ENCODE measurements at regions not wholly inside any gene's neighbourhood (a gene's known extent, or its start where the extent isn't known, plus 50 kb on each side); places are given as distances from the start of the nearest gene placed in this dataset.
"Not testable (repeated sequence)": the region's sequence is repeated elsewhere in the genome, so short reads cannot be mapped to it uniquely, and the experiment has no call there.

GRCh38 chr14:25826105-25826504 is 771.7 kb downstream of the NOVA1 start:
- DNase-seq: no peak
- Mint-ChIP-seq H3K36me3 (ENCODE audit: low read depth) (no peaks in the 10 kb centered on the region), H3K27ac (no peak overlapping the region), H3K4me3 (no peak overlapping the region), H3K4me1 (ENCODE audit: low read depth) (no peaks in the 10 kb centered on the region), H3K27me3 (no peaks in the 10 kb centered on the region), H3K9me3 (peaks cover 6% of the 10 kb centered on the region)
- intact Hi-C loops (cut with micrococcal nuclease): no loop called here
- ChIA-PET POLR2A (no interaction called here), CTCF (no interaction called here)
- TF ChIP-seq CTCF (IDR thresholded peaks at IDR 0.05): no peak
- no peak for ATAC-seq

GRCh38 chr14:25820368-25820767 is 770.4 kb upstream of the STXBP6 start:
- Mint-ChIP-seq H3K4me3 (no peak overlapping the region), H3K27ac (no peak overlapping the region), H3K4me1 (ENCODE audit: low read depth) (no peaks in the 10 kb centered on the region), H3K36me3 (ENCODE audit: low read depth) (no peaks in the 10 kb centered on the region), H3K27me3 (no peaks in the 10 kb centered on the region), H3K9me3 (peaks cover 3% of the 10 kb centered on the region)
- intact Hi-C loops (cut with micrococcal nuclease): no loop called here
- ChIA-PET POLR2A (no interaction called here), CTCF (no interaction called here)
- TF ChIP-seq CTCF (IDR thresholded peaks at IDR 0.05): no peak
- no peak for DNase-seq
- no peak for ATAC-seq

- H3K36me3 Mint-ChIP-seq (ENCODE audit: low read depth); CTCF ChIA-PET; H3K4me3 Mint-ChIP-seq; H3K4me1 Mint-ChIP-seq (ENCODE audit: low read depth); DNase-seq; H3K9me3 Mint-ChIP-seq; POLR2A ChIA-PET; H3K27ac Mint-ChIP-seq; intact Hi-C loops (cut with micrococcal nuclease); H3K27me3 Mint-ChIP-seq; ATAC-seq: not testable (repeated sequence)
These were observed 764.7 kb upstream of the STXBP6 start for GRCh38 chr14:25814622-25815021.

- no peaks in the 10 kb centered on the region for H3K27me3 Mint-ChIP-seq
- no peak overlapping the region for H3K27ac Mint-ChIP-seq
- ChIA-PET CTCF (no interaction called here), POLR2A (no interaction called here)
- intact Hi-C loops (cut with micrococcal nuclease): no loop called here
- H3K4me3 Mint-ChIP-seq: no peak overlapping the region
- peaks cover 10% of the 10 kb centered on the region for H3K9me3 Mint-ChIP-seq
- no peak for TF ChIP-seq CTCF (IDR thresholded peaks at IDR 0.05)
- H3K4me1 Mint-ChIP-seq (ENCODE audit: low read depth): no peaks in the 10 kb centered on the region
- H3K36me3 Mint-ChIP-seq (ENCODE audit: low read depth): no peaks in the 10 kb centered on the region
- no peak for DNase-seq
- ATAC-seq: no peak
These were observed 753.6 kb upstream of the STXBP6 start for GRCh38 chr14:25803386-25804018.

- intact Hi-C loops (cut with micrococcal nuclease): no loop called here
- ChIA-PET POLR2A (no interaction called here), CTCF (no interaction called here)
- Mint-ChIP-seq H3K27ac (no peak overlapping the region), H3K36me3 (ENCODE audit: low read depth) (no peaks in the 10 kb centered on the region), H3K27me3 (no peaks in the 10 kb centered on the region), H3K4me3 (no peak overlapping the region), H3K4me1 (ENCODE audit: low read depth) (no peaks in the 10 kb centered on the region), H3K9me3 (peaks cover 11% of the 10 kb centered on the region)
- ATAC-seq (no peak), DNase-seq (no peak)
- TF ChIP-seq CTCF (IDR thresholded peaks at IDR 0.05): no peak
These were observed 750.9 kb upstream of the STXBP6 start for GRCh38 chr14:25800841-25801240.

GRCh38 chr14:25788252-25788651 is 738.3 kb upstream of the STXBP6 start:
- no peak for ATAC-seq
- POLR2A ChIA-PET: no interaction called here
- no peak overlapping the region for H3K4me3 Mint-ChIP-seq
- intact Hi-C loops (cut with micrococcal nuclease): no loop called here
- CTCF ChIA-PET: no interaction called here
- TF ChIP-seq CTCF (IDR thresholded peaks at IDR 0.05): no peak
- no peaks in the 10 kb centered on the region for H3K36me3 Mint-ChIP-seq (ENCODE audit: low read depth)
- no peaks in the 10 kb centered on the region for H3K27me3 Mint-ChIP-seq
- no peaks in the 10 kb centered on the region for H3K4me1 Mint-ChIP-seq (ENCODE audit: low read depth)
- no peak overlapping the region for H3K27ac Mint-ChIP-seq
- H3K9me3 Mint-ChIP-seq: peaks cover 11% of the 10 kb centered on the region
- DNase-seq: no peak
